H1 (cell line): ENCODE measurements at regions not wholly inside any gene's neighbourhood (a gene's known extent, or its start where the extent isn't known, plus 50 kb on each side); places are given as distances from the start of the nearest gene placed in this dataset.

Experiments used
- CTCF ChIA-PET: fragments of 300-600 bp; sonication (Branson Sonifier 250); formaldehyde crosslinking; loops from one replicate; lab custom pipeline; 2021; ENCODE audit not compliant: partially characterized antibody; lab: Charles Lee
- POLR2A ChIA-PET: fragments of 300-600 bp; sonication (Branson Sonifier 250); formaldehyde crosslinking; loops from one replicate; lab custom pipeline; 2021; ENCODE audit warnings: inconsistent platforms; ENCODE audit not compliant: partially characterized antibody; lab: Charles Lee
- DNase-seq, 2 experiments: peaks; one replicate each; pipeline versions ENCODE4 v3.0.0 to v3.0.0-alpha.2; 2010 to 2022; ENCODE audit warnings: low spot score in 2 of 2, low read depth in 1 of 2, mixed read lengths in 1 of 2
- FAIRE-seq: peaks from 2 replicates; lab custom pipeline; 2011; peaks lifted over from hg19 to GRCh38; lab: Jason Lieb, UNC
- H2AFZ ChIP-seq: 2 replicates; pipeline ENCODE4 v1.8.1; 2012; ENCODE audit warnings: low read length, inconsistent platforms
- H2AK5ac ChIP-seq: 2 replicates; pipeline ENCODE4 v1.6.1; 2013; ENCODE audit warnings: low read depth, low read length
- H2BK120ac ChIP-seq: replicated peaks from 2 replicates; pipeline ENCODE3; 2013; ENCODE audit warnings: low read depth, low read length, inconsistent platforms
- H2BK12ac ChIP-seq: 2 replicates; pipeline ENCODE4 v1.6.1; 2013; ENCODE audit warnings: low read depth, low read length
- H2BK15ac ChIP-seq: 2 replicates; pipeline ENCODE4 v1.6.1; 2013; ENCODE audit warnings: low read length
- H2BK20ac ChIP-seq: 2 replicates; pipeline ENCODE4 v1.6.1; 2013; ENCODE audit warnings: low read length
- H2BK5ac ChIP-seq: 2 replicates; pipeline ENCODE4 v1.6.1; 2013; ENCODE audit warnings: low read depth, low read length
- H3K14ac ChIP-seq: 2 replicates; pipeline ENCODE4 v1.6.1; 2013; ENCODE audit warnings: inconsistent platforms; ENCODE audit not compliant: insufficient read length
- H3K18ac ChIP-seq: 2 replicates; pipeline ENCODE4 v1.6.1; 2013; ENCODE audit warnings: low read length; ENCODE audit errors: extremely low read depth
- H3K23ac ChIP-seq: 2 replicates; pipeline ENCODE4 v1.6.1; 2013; ENCODE audit warnings: inconsistent platforms; ENCODE audit not compliant: insufficient read length
- H3K23me2 ChIP-seq: 2 replicates; pipeline ENCODE4 v1.6.1; 2013; ENCODE audit warnings: low read depth, low read length
- H3K27ac ChIP-seq: 2 replicates; pipeline ENCODE4 v1.6.1; 2011; ENCODE audit warnings: low read depth, low read length, inconsistent platforms
- H3K27me3 ChIP-seq, 4 experiments: replicated peaks in 1 of 4; 1 replicate in 1 of 4; 2 replicates in 3 of 4; pipeline versions ENCODE4 v1.6.1 to v1.8.1; 2011 to 2013; ENCODE audit warnings: low read length in 3 of 4, mild to moderate bottlenecking in 3 of 4, inconsistent platforms in 2 of 4, mixed read lengths in 2 of 4, moderate library complexity in 1 of 4; ENCODE audit not compliant: control insufficient read depth in 3 of 4, insufficient read depth in 3 of 4; ENCODE audit errors: extremely low read depth in 1 of 4
- H3K36me3 ChIP-seq, 4 experiments: 2 replicates each; pipeline versions ENCODE4 v1.6.1 to v1.8.1; 2011 to 2013; ENCODE audit warnings: mild to moderate bottlenecking in 4 of 4, low read length in 3 of 4, moderate library complexity in 2 of 4, control low read depth in 1 of 4, inconsistent platforms in 1 of 4; ENCODE audit not compliant: insufficient read depth in 4 of 4, control insufficient read depth in 2 of 4
- H3K4ac ChIP-seq: replicated peaks from 2 replicates; pipeline ENCODE3; 2013; ENCODE audit warnings: low read length, low read depth, mixed read lengths, inconsistent platforms; ENCODE audit not compliant: insufficient read length
- H3K4me1 ChIP-seq, 4 experiments: replicated peaks in 1 of 4; 1 replicate in 1 of 4; 2 replicates in 3 of 4; pipeline versions ENCODE4 v1.6.1 to v1.8.1; 2011 to 2013; ENCODE audit warnings: low read length in 3 of 4, inconsistent platforms in 2 of 4, mixed read lengths in 1 of 4; ENCODE audit not compliant: insufficient read depth in 4 of 4, control insufficient read depth in 3 of 4
- H3K4me2 ChIP-seq, 2 experiments: 2 replicates each; pipeline versions ENCODE4 v1.6.1 to v1.8.1; 2011 to 2013; ENCODE audit warnings: low read depth in 2 of 2, low read length in 2 of 2, control low read depth in 1 of 2, inconsistent platforms in 1 of 2, mild to moderate bottlenecking in 1 of 2; ENCODE audit not compliant: insufficient read depth in 1 of 2
- H3K4me3 ChIP-seq, 4 experiments: fragments of 200-600, 300-600 bp in 1 of 4; sonication (generic), shearing (Covaris generic), sonication (Bioruptor Twin) in 1 of 4; 2 replicates each; pipeline versions ENCODE4 v1.5.1 to v1.8.1; 2011 to 2016; ENCODE audit warnings: low read length in 4 of 4, low read depth in 3 of 4, control low read depth in 2 of 4, inconsistent platforms in 2 of 4, mild to moderate bottlenecking in 2 of 4, mixed read lengths in 1 of 4, moderate library complexity in 1 of 4; ENCODE audit not compliant: insufficient read depth in 2 of 4; ENCODE audit errors: extremely low read depth in 1 of 4
- H3K56ac ChIP-seq: replicated peaks from 2 replicates; pipeline ENCODE3; 2013; ENCODE audit warnings: low read depth, mild to moderate bottlenecking, mixed read lengths, low read length, inconsistent platforms; ENCODE audit not compliant: insufficient read length
- H3K79me1 ChIP-seq: 2 replicates; pipeline ENCODE4 v1.6.1; 2013; ENCODE audit warnings: low read depth, low read length, control low read depth
- H3K79me2 ChIP-seq, 2 experiments: 2 replicates each; pipeline versions ENCODE4 v1.6.1 to v1.8.1; 2012 to 2013; ENCODE audit warnings: low read length in 2 of 2, mild to moderate bottlenecking in 2 of 2, inconsistent platforms in 1 of 2; ENCODE audit not compliant: insufficient read depth in 2 of 2, control insufficient read depth in 1 of 2
- H3K9ac ChIP-seq, 4 experiments: replicated peaks in 1 of 4; 1 replicate in 1 of 4; 2 replicates in 3 of 4; pipeline versions ENCODE4 v1.6.1 to v1.8.1; 2011 to 2013; ENCODE audit warnings: low read depth in 3 of 4, low read length in 3 of 4, control low read depth in 2 of 4, mild to moderate bottlenecking in 2 of 4, moderate library complexity in 2 of 4, inconsistent platforms in 1 of 4; ENCODE audit errors: extremely low read depth in 1 of 4
- H3K9me3 ChIP-seq, 2 experiments: 2 replicates each; pipeline versions ENCODE4 v1.6.1 to v1.8.1; 2012 to 2013; ENCODE audit warnings: mild to moderate bottlenecking in 2 of 2, moderate library complexity in 2 of 2, control low read depth in 1 of 2, inconsistent platforms in 1 of 2, low read depth in 1 of 2, low read length in 1 of 2, mixed read lengths in 1 of 2; ENCODE audit not compliant: insufficient read depth in 2 of 2
- H4K20me1 ChIP-seq, 2 experiments: replicated peaks in 1 of 2; 2 replicates each; pipeline versions ENCODE3 to v1.8.1; 2011 to 2013; ENCODE audit warnings: inconsistent platforms in 2 of 2, low read length in 2 of 2, mild to moderate bottlenecking in 1 of 2; ENCODE audit not compliant: insufficient read depth in 2 of 2, control insufficient read depth in 1 of 2
- H4K5ac ChIP-seq: 2 replicates; pipeline ENCODE4 v1.6.1; 2013; ENCODE audit warnings: low read length, low read depth, mixed read lengths, inconsistent platforms; ENCODE audit not compliant: insufficient read length
- H4K8ac ChIP-seq: 2 replicates; pipeline ENCODE4 v1.8.0; 2013; ENCODE audit warnings: mild to moderate bottlenecking, moderate library complexity, low read length, inconsistent platforms; ENCODE audit not compliant: insufficient read depth; ENCODE audit errors: extremely low read depth
- H4K91ac ChIP-seq: replicated peaks from 2 replicates; pipeline ENCODE3; 2013; ENCODE audit warnings: low read length, mixed read lengths, inconsistent platforms; ENCODE audit not compliant: insufficient read length
- SIN3A ChIP-seq, 2 experiments: IDR thresholded peaks in 1 of 2; conservative IDR thresholded peaks in 1 of 2; 2 replicates each; pipeline ENCODE4 v1.6.1; 2011 to 2012; ENCODE audit warnings: low read length in 2 of 2, improper control_type of control experiment in 1 of 2, low read depth in 1 of 2, mild to moderate bottlenecking in 1 of 2
- WGBS, 2 experiments: shearing (Covaris generic) in 1 of 2; methylation state at CpG; one replicate each; pipeline versions ENCODE4 v1.1.6 to v1.1.7; 2013 to 2015; ENCODE audit warnings: low lambda C conversion rate in 2 of 2, mixed read lengths in 2 of 2, inconsistent platforms in 1 of 2, low coverage in 1 of 2, missing lambda C conversion rate in 1 of 2; ENCODE audit not compliant: insufficient replicate concordance in 2 of 2, insufficient coverage in 1 of 2, insufficient read length in 1 of 2; ENCODE audit errors: extremely low coverage in 1 of 2, missing lambda C conversion rate in 1 of 2; 5-methylcytosine and 5-hydroxymethylcytosine counted together

DNA sequence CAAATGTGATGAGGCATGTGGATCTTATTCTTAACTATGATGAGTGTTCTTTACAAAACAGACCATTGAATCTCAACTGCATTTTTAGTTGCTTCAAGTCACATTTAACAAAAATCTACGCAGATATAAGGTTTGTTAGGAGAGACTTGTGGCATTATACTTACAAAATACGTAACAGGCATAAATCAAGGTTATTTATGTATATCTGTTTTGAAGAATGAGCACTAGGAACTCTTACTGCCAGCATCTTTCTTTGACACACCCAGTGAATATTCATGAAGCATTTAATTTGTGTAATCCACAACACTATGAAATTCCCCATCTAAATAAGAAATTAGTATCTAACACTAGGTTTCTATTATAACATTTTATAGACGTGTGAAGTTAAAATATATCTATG, 186.3 kb downstream of the FAT4 start:
- H2BK15ac ChIP-seq: no peak overlapping the region
- CTCF ChIA-PET: no interaction called here
- no peak overlapping the region for H2BK120ac ChIP-seq
- H2BK5ac ChIP-seq: no peak overlapping the region
- H2BK20ac ChIP-seq: no peak overlapping the region
- DNase-seq (no peak), FAIRE-seq (no peak)
- no peak overlapping the region for H3K56ac ChIP-seq
- no peak overlapping the region for H3K23ac ChIP-seq
- no peaks in the 10 kb centered on the region; the same call in 1 of the 2 replicates for H3K23me2 ChIP-seq
- no peak overlapping the region for H2BK12ac ChIP-seq
- no peak overlapping the region for H4K5ac ChIP-seq
- H3K9me3 ChIP-seq: no peaks in the 10 kb centered on the region
- H3K4ac ChIP-seq: no peak overlapping the region
- no peaks in the 10 kb centered on the region for H3K4me1 ChIP-seq
- no peak overlapping the region for H2AK5ac ChIP-seq
- peak overlapping the region; percentile 42; the same call in 1 of the 2 replicates for H2AFZ ChIP-seq
- no peak overlapping the region for H3K9ac ChIP-seq
- no peak overlapping the region for H3K18ac ChIP-seq
- WGBS, 2 experiments: 83% methylated on average over 3 of the region's 3 CpGs; no CpG with 5 or more reads in 1 of the 2 experiments
- H3K27ac ChIP-seq: no peak overlapping the region
- POLR2A ChIA-PET: no interaction called here
- no peak overlapping the region for H3K4me2 ChIP-seq
- no peak overlapping the region for H3K14ac ChIP-seq
- H3K36me3 ChIP-seq: no peaks in the 10 kb centered on the region
- no peaks in the 10 kb centered on the region for H4K20me1 ChIP-seq
- no peaks in the 10 kb centered on the region for H3K27me3 ChIP-seq
- H3K4me3 ChIP-seq: no peak overlapping the region
- H4K8ac ChIP-seq: no peak overlapping the region
- H3K79me1 ChIP-seq: no peaks in the 10 kb centered on the region
- H3K79me2 ChIP-seq: no peaks in the 10 kb centered on the region
- no peak overlapping the region for H4K91ac ChIP-seq
- TF ChIP-seq SIN3A (conservative IDR thresholded peaks at IDR 0.05 in 1 of 2, IDR thresholded peaks at IDR 0.05 in 1 of 2; ENCODE audit: low read depth in 1 of 2, low read length in 2 of 2): no peak
